Ishikawa (cell line): ENCODE measurements at regions not wholly inside any gene's neighbourhood (a gene's known extent, or its start where the extent isn't known, plus 50 kb on each side); places are given as distances from the start of the nearest gene placed in this dataset.

Source experiments
- CEBPB ChIP-seq: IDR thresholded peaks from 2 replicates; pipeline ENCODE4 v1.6.1; 2012
- CREB1 ChIP-seq: IDR thresholded peaks from 2 replicates; pipeline ENCODE4 v1.6.1; 2012; ENCODE audit warnings: low read depth
- EGR1 ChIP-seq: IDR thresholded peaks from 2 replicates; pipeline ENCODE4 v1.6.1; 2012
- EP300 ChIP-seq: IDR thresholded peaks from 2 replicates; pipeline ENCODE4 v1.6.1; 2012; ENCODE audit warnings: borderline replicate concordance
- FOXM1 ChIP-seq: IDR thresholded peaks from 2 replicates; pipeline ENCODE4 v1.6.1; 2012; ENCODE audit warnings: low read depth, borderline replicate concordance
- NFIC ChIP-seq: IDR thresholded peaks from 2 replicates; pipeline ENCODE4 v1.6.1; 2012
- RAD21 ChIP-seq: IDR thresholded peaks from 2 replicates; pipeline ENCODE4 v1.6.1; 2012; ENCODE audit warnings: low read depth
- REST ChIP-seq: IDR thresholded peaks from 2 replicates; pipeline ENCODE4 v1.6.1; 2012; ENCODE audit warnings: low read depth, mild to moderate bottlenecking
- TAF1 ChIP-seq: IDR thresholded peaks from 2 replicates; pipeline ENCODE4 v1.6.1; 2012; ENCODE audit warnings: low read depth, mild to moderate bottlenecking
- TCF12 ChIP-seq: IDR thresholded peaks from 2 replicates; pipeline ENCODE4 v1.6.1; 2012; ENCODE audit warnings: low read depth
- TEAD4 ChIP-seq: IDR thresholded peaks from 2 replicates; pipeline ENCODE4 v1.6.1; 2012
- YY1 ChIP-seq: IDR thresholded peaks from 2 replicates; pipeline ENCODE4 v1.6.1; 2012; ENCODE audit warnings: low read depth
- ZBTB7A ChIP-seq: IDR thresholded peaks from 2 replicates; pipeline ENCODE4 v1.6.1; 2012; ENCODE audit warnings: low read depth
- TF ChIP-seq, protein P1 (sequence below): IDR thresholded peaks from 2 replicates; pipeline ENCODE4 v1.6.1; 2012
- TF ChIP-seq, protein P2 (sequence below): IDR thresholded peaks from 2 replicates; pipeline ENCODE4 v1.6.1; 2012

DNA sequence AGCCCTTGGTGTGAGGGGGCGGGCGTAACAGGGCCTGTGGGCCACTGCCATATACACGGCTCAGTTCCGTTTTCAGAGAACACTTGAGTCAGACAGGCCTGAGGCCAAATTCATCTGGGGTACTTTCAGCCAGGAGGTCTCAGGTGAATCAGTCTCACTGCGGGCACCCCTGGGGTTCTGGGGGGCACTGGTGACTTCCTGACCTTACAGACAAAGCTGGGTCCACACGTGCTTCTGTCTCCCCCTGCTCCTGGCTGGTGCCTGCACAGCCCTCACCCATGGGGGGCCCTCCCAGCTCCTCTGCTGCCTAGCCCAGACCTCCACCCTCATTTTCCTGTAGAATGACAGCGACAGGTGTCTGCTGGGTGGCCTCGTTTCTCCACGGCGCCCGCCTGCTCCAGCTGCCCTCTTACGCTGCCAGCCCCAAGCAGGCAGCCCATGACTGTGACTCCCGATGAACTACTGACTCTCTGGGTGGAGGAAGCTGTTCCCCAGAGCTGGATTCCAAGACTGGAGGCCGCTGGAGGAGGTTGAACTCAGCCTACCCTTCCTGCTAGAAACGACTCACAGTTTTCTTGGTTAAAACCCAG is 374.1 kb upstream of the IRX4 start:
- TF ChIP-seq, protein P1, sequence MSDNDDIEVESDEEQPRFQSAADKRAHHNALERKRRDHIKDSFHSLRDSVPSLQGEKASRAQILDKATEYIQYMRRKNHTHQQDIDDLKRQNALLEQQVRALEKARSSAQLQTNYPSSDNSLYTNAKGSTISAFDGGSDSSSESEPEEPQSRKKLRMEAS: no peak
- TF ChIP-seq EGR1 (no peak), YY1 (no peak), TAF1 (no peak), EP300 (no peak), CREB1 (no peak), CEBPB (no peak), RAD21 (no peak), ZBTB7A (no peak), REST (no peak), NFIC (no peak), TCF12 (no peak), TEAD4 (no peak), FOXM1 (no peak)
- TF ChIP-seq, protein P2, sequence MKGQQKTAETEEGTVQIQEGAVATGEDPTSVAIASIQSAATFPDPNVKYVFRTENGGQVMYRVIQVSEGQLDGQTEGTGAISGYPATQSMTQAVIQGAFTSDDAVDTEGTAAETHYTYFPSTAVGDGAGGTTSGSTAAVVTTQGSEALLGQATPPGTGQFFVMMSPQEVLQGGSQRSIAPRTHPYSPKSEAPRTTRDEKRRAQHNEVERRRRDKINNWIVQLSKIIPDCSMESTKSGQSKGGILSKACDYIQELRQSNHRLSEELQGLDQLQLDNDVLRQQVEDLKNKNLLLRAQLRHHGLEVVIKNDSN: no peak

GRCh38 chr5:2255915-2256690 is 373.4 kb upstream of the IRX4 start:
- TF ChIP-seq FOXM1 (no peak), TAF1 (no peak), YY1 (no peak), CEBPB (no peak), ZBTB7A (no peak)
- TF ChIP-seq, protein P2: no peak

DNA sequence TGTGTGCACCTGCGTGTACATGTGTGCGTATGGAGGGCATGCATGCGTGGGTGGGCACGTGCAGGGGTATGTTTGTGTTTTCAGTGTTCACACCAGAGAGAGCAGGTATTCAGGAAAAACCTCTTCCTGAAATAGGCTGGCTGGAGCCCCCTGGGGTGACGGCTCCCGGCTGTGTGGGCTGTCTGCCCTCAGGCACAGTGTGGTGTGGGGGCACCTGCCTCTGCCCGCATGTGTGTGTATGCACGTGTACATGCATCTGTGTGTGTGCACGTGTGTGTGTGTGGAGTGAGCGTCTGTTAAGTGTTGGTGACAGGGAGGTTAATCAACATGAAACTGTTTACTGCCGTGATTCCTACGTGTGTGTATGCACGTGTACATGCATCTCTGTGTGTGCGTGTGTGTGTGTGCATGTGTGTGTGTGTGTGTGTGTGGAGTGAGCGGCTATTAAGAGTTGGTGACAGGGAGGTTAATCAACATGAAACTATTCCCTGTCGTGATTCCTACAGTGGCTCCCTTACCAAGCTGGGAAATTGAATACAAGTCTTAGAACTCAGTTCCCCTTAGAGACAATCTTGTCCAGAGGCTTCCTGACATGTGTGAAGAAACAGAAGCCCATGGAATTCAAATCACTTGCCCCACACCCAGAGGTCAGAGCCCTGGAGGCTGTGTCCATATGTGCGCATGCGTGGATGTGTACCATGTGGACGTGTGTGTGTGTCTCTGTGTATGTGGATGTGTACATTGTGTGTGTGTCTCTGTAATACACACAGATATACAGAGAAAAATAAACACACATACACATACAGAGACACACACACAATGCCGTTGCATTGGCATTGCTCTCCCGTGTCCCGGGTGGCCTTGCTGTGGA is 372.4 kb upstream of the IRX4 start:
- TF ChIP-seq TEAD4: no peak
- no peak for TF ChIP-seq EP300
- TF ChIP-seq YY1: no peak
- TF ChIP-seq CEBPB: no peak
- no peak for TF ChIP-seq REST
- no peak for TF ChIP-seq EGR1
- TF ChIP-seq RAD21: no peak
- TF ChIP-seq ZBTB7A: no peak
- TF ChIP-seq, protein P2: no peak
- no peak for TF ChIP-seq TCF12
- TF ChIP-seq, protein P1: no peak
- no peak for TF ChIP-seq TAF1
- TF ChIP-seq FOXM1: no peak
- TF ChIP-seq NFIC: no peak
- TF ChIP-seq CREB1: no peak

- TF ChIP-seq REST (no peak), EP300 (no peak), EGR1 (no peak)
Observed at GRCh38 chr5:2254406-2254805, 371.7 kb upstream of the IRX4 start.
